ENCODE measurements at regions not wholly inside any gene's neighbourhood (a gene's known extent, or its start where the extent isn't known, plus 50 kb on each side); places are given as distances from the start of the nearest gene placed in this dataset.

- peak in 5 of 6 experiments; percentile 31 to 64 (median 50) for TF ChIP-seq CTCF (IDR thresholded peaks at IDR 0.05)
- no peak for TF ChIP-seq POLR2A (IDR thresholded peaks at IDR 0.05)
Observed at GRCh38 chr18:55781481-55781957, 193.5 kb upstream of the TCF4 start.
